MV-4-11 (cell line): ENCODE measurements at regions not wholly inside any gene's neighbourhood (a gene's known extent, or its start where the extent isn't known, plus 50 kb on each side); places are given as distances from the start of the nearest gene placed in this dataset.
"Not testable (repeated sequence)": the region's sequence is repeated elsewhere in the genome, so short reads cannot be mapped to it uniquely, and the experiment has no call there.

Source experiments
- DNase-seq: peaks from one replicate; lab custom pipeline; 2025; lab: John Stamatoyannopoulos, UW

DNA sequence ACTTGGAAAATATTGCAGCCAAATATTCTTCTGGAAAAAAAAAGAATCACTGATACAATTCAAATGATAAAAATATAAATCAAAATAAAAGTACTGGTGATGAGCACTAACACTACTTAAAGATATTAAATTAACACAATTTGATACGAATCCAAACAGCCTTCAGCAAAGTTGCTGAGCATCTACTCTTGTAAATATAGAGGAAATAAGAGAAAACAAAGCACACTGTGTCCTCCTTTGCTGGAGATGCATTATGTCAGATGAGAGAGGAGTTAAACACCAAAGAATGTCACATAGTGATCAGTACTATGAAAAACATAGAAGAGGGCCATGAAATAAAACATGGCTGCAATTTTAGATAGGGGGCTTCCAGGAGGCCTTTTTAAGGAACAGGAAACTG, 177.4 kb upstream of the RNPC3 start:
- no peak for DNase-seq

DNA sequence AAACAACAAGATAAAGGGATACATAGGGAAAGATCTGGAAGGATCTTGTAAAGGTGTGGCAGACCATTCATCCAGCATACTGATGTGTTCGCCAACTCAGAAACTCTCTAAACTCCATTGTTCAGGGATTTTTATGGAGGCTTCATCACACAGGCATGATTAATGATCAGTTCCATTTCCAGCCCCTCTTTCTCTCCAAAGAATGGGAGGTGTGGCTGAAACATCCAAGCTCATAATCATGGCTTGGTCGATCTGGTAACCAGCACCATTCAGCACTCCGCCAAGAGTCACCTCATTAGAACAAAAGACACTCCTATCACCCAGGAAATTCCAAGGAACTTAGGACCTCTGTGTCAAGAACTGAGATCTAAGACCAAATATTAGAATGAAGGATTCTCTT, 180.6 kb upstream of the RNPC3 start:
- DNase-seq, result no peak

- DNase-seq, result peak; percentile 53
These were observed 184.1 kb upstream of the RNPC3 start for GRCh38 chr1:103341377-103341880.

DNA sequence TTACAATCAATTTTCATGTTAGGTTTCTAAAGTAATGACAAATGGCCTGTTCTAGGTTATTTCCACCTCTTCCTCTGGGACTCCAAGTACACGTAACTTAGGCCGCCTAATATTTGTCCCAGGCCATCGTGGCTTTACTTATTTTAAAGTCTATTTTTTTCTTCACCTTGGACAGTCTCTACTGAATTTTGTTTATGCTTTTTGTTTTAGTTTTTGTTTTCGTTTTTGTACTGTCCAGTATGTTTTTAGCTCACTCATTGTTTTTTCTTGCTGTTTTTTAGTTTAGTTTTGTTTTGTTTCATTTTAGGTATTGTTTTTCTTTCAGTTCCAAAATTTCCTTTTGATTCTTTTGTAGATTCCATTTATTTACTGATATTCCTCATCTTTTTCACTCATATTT, 187.7 kb upstream of the RNPC3 start:
- DNase-seq, result no peak

- DNase-seq, result no peak
These were observed 189.1 kb upstream of the RNPC3 start for GRCh38 chr1:103336408-103336807.

GRCh38 chr1:103333141-103333540, 192.4 kb upstream of the RNPC3 start:
- peak; percentile 28 for DNase-seq

- DNase-seq, result no peak
These were observed 198.3 kb upstream of the RNPC3 start for GRCh38 chr1:103327054-103327719.

GRCh38 chr1:103326595-103326994, 198.9 kb upstream of the RNPC3 start:
- DNase-seq, result no peak

DNA sequence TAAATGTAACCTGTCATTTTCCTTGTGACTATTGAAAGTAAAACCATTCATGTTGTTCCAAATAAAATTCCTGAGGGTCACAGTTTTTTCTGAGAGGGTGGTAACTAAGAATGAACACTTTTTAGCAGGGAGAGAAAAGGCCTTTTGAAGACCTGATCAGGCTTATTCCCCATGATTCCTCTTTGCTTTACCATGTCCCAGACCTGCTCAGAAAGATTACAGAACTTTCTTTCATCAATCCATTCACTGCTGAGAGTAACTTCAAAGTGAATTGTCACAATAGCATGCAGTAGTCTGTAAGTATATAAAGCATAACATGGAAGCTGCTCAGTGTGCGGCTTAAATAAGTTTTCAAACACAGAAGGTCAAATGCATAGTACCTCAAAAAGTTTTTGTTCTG, 201.5 kb upstream of the COL11A1 start:
- DNase-seq, result no peak

DNA sequence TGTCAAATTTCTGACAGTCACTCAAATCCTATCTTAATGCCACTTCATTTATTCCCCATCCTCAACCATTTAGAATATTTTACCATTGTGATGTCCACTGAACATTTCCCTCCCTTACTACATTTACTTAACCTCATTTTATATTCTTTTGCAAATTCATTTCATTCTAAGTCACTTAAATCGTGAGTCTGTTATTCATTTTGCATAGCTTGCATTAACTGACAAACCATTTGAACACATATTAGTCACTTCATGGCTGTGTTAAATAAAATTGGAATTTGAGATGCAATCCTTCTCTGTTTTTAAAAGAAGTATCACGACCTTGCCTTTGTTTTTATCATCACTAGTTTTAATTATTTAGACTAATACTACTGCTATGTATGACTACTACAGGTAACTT, 199.4 kb upstream of the COL11A1 start:
- no peak for DNase-seq

DNA sequence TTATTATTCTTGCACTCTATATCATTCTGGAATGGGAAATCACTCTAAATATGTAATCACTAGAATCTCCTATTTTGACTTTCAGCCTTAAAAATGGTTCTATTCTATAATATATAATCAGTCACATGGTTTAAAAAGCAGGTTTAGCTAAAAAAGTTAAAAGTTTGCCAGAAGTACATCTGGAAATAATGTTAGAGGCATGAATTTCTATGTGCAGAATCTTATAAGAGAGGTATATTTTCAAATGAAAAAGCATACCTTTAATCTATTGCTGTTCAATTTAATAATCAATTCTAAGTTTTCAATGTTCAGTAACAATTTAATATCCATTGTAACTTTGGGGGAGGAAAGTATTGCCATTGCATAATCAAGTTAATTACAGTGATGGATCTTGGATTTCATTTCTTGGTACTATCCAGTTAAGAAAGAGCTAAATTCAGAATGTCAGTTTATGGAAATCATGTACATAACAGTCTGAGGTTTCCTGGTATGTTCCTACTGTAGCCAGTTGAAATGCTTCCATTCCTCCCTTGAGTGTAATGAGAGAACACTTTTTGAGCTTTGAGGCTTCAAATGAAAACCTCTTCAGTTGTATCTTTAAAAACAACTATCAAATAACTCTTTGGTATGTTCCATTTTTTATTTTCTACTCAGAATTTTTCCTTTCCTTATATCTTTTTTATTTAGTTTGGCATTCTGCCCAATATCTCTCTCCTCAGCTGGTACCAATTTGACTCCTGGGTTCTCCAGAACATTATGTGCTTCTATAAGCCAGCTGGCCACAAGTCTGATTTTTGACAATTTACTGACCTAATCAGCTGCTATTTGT, 175.7 kb upstream of the COL11A1 start:
- peak; percentile 9 for DNase-seq

- DNase-seq, result no peak
These were observed 175.0 kb upstream of the COL11A1 start for GRCh38 chr1:103283371-103283770.

GRCh38 chr1:103275725-103276124, 167.4 kb upstream of the COL11A1 start:
- peak; percentile 94 for DNase-seq

GRCh38 chr1:103274886-103275285, 166.6 kb upstream of the COL11A1 start:
- no peak for DNase-seq

GRCh38 chr1:103273106-103273505, 164.8 kb upstream of the COL11A1 start:
- DNase-seq, result no peak

DNA sequence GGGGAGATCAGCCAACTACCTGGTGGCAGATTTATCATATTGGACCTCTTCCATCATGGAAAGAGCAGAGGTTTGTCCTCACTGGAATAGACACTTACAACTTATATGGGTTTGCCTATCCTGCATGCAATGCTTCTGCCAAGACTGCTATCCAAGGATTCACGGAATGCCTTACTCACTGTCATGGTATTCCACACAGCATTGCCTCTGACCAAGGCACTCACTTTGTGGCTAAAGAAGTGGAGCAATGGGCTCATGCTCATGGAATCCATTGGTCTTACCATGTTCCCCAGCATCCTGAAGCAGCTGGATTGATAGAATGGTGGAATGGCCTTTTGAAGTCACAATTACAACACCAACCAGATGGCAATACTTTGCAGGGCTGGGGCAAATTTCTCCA, 163.1 kb upstream of the COL11A1 start:
- not testable (repeated sequence) for DNase-seq

GRCh38 chr1:103267893-103268292, 159.6 kb upstream of the COL11A1 start:
- DNase-seq, result no peak

- DNase-seq, result no peak
These were observed 158.9 kb upstream of the COL11A1 start for GRCh38 chr1:103267266-103267665.

DNA sequence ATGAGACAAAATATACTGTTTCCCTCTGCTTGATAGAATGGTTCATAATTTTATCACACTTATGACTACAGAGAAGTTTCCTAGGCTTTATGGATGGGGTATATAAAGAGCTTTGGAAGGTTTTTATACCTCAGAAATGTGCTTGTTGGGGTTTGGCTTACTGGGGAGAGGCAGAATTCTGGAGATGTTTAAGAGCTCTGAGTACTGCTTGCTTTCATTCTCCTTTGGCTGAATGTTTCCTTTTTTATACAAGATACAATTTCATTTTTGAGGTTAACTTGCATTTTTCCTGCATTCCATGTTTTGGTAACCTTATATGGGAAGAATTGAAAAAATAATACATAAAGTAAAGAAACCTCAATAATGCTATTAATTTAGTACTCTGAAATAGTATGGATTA, 157.7 kb upstream of the COL11A1 start:
- no peak for DNase-seq

DNA sequence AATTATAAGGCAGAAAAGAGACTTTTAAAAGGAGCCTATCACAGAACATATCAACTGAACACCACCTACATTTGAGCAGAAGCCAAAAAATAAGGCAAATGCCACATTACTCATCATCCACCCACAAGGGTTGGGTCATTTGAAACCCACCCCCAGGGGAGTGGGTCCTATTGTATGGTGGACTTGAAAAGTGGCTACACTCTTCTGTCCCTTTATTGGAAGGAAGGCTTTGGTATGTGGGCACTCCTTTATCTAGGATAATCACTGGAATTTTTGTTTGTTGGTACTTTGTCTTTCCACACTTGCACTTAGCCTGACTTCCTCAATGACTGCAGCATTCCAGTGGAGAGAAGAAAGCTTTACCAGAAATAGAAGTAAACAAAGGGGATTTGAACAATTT, 157.2 kb upstream of the COL11A1 start:
- no peak for DNase-seq

DNA sequence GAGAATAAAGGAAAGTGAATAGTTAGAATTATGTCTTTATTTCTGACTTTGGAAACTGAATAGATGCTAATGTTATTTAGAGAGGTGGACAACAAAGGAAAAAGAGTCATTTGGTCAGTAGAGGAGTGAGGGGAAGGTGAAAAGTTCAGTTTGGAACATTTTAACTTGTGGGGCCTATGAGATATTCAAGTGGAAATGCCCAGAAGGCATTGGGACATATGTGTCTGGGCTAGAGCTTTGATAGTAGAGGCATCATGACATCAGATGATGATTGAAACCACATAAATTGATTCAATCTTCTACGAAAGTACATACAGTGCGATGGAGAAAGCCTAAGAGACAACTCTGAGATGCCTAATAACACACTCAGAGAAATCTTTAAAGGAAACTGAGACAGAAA, 151.7 kb upstream of the COL11A1 start:
- DNase-seq, result no peak

- no peak for DNase-seq
These were observed 148.2 kb upstream of the COL11A1 start for GRCh38 chr1:103256490-103256889.

GRCh38 chr1:103254691-103255090, 146.4 kb upstream of the COL11A1 start:
- DNase-seq, result no peak
